ENCODE measurements at regions not wholly inside any gene's neighbourhood (a gene's known extent, or its start where the extent isn't known, plus 50 kb on each side); places are given as distances from the start of the nearest gene placed in this dataset.
A peak's percentile ranks its signal among the peaks of the same experiment; 100 is the strongest.
"Not testable (repeated sequence)": the region's sequence is repeated elsewhere in the genome, so short reads cannot be mapped to it uniquely, and the experiment has no call there.

DNA sequence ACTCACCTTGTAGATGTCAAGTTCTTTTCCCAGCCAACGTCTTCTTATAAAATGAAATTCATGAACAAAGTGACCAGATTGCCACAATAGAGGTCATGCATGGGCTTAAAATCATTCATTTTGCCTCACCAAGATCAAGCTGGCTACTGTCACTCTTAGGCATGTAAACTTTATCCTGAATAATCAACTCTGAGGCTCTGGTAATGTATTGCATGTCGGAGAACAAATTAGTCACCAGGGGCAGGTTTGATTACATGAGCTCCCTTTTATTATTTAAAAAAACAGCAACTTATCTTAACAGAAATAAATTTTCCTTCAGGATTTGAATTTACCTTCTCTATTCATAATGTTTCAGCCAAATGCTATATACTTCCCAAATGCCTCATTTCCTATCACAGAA lies 112.9 kb upstream of the SP4 start:
- no peak for DNase-seq (ENCODE audit: low read depth in 3 of 3)

DNA sequence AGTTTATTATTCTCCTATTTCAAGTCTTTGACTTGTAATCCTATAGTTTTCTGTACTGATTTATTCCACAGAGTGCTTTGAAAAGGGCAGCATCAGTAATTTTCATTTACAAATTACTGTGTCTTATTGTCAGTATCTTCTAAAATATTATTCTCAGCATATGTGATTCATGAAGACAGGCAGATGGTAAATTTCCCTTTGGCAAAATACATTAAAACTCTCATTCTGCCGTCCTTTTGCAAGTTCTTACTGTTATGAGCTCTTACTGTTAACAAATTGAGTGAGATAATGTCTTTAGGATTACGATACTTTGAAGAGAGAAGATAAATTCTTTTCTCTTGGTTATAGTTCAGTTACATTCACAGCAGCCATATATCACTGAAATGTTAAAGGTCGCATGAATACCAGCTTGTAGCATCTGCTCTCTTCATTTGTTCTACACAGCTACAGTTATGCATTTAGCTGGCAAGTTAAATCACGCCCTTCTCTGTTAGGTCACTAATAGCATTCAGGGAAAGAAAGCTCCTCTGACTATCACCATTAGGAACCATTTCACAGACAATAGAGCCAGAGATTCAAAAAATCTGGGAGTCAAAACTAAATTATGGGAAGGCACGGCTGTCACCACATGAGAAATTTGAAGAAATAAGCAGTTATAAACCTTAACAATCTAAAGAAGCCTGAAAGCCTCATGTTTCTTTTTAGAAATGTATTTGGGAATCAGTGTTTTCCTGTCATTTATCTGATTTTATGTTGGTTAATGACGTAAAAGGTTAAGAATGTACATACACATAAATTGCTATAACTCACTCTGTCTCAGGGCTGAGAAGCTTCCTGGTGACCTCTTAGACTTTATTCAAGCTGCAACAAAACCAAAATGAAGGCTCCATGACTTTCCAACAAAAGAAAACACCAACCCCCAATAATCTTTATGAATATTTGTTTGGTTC lies 109.6 kb upstream of the SP4 start:
- DNase-seq (ENCODE audit: low read depth in 3 of 3): no peak

DNA sequence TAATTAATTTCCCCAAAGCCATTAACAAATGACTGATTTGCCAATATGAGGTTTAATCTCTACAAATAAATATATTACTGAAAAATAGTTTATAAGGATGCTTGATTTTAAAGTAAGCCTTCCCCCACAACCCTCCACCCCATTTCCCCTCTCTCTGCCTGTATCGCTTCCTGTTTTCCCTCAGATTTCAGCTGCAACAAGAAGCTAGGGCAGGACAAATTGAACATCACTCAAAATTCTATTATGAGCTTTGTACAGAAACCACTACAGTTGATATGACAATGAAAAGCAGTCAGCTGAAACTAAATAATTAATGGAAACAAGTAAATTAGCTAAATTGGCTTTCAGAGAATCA lies 109.0 kb upstream of the SP4 start:
- no peak for DNase-seq (ENCODE audit: low read depth in 3 of 3)

DNA sequence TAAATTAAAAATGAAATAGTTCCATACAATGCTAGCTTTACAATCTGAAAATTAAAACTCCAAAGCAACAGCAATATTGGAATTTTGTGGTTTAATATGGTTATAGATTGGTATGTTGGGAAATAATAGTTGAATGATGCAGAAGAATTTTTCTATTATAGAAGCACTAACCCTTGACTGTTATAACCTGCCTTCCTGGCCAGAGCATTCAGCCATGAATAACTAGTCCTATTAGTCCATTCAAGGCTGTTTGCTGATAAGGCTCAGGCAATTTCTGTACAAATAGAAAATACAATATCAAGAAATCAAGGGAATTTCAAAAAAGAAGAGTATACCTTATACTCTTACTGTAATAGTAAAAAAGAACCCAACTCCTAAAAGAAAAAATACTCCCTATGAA lies 101.6 kb upstream of the SP4 start:
- no peak for DNase-seq (ENCODE audit: low read depth in 3 of 3)

DNA sequence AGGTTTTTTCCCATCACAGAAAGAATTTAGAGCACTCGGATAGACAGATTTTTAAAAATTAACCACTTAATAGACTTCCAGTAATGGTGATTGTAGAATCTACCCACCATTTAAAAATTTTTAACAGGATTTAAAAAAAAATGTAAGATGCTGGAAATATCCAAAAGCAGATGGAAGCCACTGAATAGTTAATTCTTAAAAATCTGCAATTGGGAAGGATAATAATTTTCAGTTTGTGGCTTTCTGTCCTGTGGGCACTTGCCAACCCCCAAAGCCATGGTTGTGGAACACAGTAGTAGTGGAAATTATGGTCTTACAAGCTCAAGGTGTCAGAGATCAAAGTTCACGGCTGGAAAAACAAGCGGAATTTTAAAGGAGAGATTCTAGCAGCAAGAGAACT lies 101.0 kb upstream of the SP4 start:
- DNase-seq (ENCODE audit: low read depth in 3 of 3): no peak

DNA sequence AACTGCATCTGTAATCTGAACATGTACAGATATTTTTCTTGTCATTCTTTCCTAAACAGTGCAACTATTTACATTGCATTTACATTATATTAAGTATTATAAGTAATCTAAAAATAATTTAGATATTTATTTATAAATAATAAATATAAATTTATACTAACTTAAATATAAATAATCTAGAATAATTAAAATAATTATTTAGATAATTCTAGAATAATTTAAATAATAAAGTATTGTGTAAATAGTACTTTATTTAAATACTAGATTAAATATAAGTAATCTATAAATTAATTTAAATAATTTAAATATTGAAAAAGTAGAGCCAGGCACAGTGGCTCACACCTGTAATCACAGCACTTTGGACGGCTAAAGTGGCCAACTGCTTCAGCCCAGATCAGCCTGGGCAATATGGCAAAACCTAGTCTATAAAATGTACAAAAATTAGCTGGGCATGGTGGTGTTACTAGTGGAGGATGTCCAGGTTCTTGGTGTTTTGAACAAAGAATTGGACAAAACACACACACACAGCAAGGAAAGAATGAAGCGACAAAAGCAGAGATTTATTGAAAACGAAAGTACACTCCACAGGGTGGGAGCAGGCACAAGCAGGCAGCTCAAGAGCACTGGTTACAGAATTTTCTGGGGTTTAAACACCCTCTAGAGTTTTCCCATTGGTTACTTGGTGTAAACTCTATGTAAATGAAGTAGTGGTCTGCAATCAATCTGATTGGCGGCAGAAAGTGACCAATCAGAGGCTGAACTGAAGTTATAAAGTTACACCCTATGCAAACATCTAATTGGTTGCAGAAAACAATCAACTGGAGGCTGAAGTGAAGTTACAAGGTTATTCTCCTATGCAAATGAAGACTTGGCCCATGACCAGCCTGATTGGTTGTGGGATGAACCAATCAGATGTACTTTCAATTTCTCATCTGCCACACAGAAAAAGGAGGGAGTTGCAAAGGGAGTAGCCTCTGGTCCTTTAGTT lies 100.2 kb upstream of the SP4 start:
- DNase-seq (ENCODE audit: low read depth in 3 of 3): no peak

DNA sequence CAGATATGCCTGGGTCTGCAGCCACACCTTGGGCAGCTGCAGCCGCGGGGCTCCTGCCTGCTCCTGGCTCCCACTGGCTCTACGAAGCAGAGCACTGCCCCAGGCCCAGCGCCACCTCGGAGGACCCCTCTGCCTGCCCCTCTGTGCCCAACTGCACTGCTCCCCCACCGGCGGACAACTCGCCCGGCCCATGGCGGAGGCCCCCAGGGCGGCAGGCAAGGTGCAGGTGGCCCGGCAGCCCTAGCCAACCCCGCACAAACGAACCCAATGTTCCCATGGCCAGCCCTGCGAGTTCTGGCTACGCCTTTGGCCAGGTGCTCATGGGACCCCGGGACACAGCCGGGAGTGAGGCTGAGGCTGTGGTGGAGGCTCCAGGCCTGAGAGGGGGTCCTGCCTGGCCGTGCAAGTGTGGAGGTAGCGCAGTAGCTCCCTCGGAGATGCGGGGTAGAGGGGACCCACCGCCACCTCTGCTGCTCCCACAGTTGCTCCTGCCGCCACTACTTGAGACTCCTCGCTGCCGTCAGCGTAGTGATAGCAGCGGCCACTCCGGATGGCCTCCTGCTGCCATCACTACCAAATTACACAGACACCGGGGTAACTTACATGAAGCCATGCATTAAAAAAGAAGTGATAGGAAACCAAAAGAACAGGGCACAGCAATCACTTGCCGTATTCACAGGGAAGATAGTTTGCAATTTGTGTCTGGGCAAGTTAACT lies 97.3 kb upstream of the SP4 start:
- DNase-seq (ENCODE audit: low read depth in 3 of 3): no peak

DNA sequence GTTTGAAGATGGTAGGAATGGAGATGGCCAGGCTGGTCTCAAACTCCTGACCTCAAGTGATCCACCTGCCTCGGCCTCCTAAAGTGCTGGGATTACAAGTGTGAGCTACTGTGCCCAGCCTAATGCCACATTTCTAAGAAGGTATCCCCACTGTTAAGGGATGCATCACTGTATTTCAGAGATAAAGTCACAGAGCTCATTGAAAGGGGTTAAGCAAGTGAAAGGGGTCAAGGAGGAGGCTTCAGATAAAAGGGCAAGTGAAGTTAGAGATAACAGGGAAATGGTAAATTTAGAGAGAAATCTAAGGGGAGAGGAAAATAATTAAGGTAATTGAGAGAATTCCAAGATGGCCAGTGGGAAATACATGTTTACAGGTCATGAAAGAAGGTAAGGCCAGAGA lies 93.0 kb upstream of the SP4 start:
- DNase-seq (ENCODE audit: low read depth in 3 of 3): no peak

DNA sequence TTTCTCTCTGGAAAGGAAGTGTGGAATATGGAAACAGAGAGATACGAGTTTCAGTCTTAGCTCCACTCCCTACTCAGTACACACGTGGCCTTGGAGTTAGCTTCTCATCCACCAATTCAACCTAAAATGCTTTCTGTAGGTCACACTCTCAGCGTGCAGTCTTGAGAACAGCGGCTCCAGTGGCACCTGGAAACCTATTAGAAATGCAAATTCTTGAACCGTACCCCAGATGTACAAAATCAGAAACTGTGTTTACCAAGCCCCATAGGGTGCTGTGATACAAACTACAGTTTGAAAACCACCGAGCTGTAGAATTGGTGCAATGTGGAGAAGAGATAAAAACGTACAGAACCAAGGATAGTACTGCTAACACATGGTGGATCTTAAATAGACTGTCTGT lies 91.1 kb upstream of the SP4 start:
- DNase-seq (ENCODE audit: low read depth in 3 of 3): no peak

DNA sequence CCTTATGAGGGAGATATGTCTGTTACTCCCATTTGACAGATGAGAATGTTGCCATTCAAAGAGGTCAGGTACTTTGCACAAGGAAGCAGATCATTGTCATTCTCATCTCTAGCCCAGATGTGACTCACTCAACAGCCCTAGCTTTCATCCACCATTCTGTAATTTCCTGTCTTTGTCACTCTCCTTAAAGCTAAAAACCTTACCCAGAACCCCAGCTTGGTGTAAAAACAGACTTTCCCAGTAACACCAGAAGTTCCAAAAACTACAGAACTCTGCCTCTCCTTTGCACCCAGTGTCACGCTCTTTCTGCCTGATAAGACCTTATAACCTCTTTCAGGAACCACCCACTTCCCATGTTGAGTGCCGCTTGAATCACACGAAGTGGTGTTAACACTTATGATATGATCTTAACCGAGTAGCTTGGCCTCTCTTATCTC lies 89.1 kb upstream of the SP4 start:
- DNase-seq (ENCODE audit: low read depth in 3 of 3): peak in 2 of 3 experiments; percentile 10 to 24

DNA sequence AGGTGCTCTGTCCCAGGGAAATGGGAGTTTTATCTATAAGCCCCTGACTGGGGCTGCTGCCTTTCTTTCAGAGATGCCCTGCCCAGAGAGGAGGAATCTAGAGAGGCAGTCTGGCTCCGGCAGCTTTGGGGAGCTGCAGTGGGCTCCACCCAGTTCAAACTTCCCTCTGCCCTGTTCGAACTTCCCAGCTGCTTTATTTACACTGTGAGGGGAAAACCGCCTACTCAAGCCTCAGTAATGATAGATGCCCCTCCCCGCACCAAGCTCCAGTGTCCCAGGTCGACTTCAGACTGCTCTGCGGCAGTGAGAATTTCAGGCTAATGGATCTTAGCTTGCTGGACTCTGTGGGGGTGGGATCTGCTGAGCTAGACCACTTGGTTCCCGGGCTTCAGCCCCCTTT lies 83.0 kb upstream of the SP4 start:
- not testable (repeated sequence) for DNase-seq (ENCODE audit: low read depth in 3 of 3)

DNA sequence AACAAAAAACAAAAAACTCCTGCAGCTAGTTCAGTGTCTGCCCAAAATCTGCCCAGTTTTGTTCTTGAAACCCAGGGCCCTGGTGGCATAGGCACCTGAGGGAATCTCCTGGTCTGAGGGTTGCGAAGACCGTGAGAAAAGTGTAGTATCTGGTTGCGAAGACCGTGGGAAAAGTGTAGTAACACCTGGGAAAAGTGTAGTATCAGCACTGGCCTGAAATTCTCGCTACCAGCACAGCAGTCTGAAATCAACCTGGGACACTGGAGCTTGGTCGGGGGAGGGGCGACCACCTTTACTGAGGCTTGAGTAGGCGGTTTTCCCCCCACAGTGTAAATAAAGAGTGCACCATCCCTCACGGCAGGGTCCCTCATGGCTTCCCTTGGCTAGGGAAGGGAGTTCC lies 82.5 kb upstream of the SP4 start:
- DNase-seq (ENCODE audit: low read depth in 3 of 3): no peak

DNA sequence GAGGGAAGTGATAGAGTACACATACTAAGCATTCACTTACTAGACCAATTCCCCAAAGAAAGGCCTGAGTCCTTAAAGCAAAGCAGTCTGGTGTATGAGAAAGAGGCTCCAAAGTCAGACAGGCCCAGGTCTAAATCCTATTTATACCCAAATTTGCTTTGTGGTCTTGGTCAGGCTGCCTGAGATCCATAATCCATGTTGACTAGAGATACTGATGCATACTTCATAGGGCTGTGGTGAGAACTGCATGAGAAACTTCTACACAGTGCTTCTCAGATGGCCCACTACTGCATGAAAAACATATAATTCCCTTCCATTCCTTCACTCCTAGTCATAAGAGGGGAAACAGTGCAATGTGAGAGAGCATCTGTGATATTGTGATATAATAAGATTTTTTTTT lies 81.6 kb upstream of the SP4 start:
- DNase-seq (ENCODE audit: low read depth in 3 of 3): no peak

DNA sequence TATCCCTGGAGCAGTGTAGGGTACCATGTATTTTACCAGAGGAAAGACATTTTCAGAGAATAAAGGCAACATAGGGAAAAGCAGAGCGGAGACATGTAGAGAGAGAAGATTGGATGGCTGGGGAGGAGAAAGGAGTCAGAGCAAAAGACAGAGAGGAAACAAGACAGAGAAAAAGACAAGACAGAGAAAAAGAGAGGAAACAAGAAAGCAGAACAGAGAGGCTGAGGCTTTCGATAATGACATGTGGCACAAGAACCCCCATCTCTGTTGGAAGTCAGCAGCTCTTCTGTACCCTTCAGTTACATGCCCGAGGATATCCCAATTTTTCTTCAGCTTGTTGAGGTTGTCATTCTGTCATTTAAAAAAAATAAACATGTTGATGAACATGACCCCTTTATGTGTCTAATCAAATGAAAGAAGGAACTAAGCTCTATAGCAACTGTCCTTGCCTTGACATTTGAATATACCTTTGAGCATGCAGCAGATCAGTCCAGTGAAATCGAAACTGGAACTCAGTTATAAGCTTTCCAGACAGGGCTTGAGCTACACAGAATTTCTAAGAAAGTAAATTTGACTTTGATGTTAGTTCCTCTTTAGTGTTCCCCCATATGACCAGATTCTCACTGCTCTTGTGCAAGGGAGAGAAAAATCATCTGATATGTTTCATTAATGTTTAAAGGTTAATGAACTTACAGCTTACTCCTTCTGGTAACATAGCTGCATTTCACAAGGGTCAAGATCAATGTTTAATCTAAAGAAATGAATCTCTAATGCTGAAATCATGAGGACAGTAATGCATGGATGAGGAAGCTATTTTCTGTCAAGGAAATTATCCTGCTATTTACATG lies 75.1 kb upstream of the SP4 start:
- DNase-seq (ENCODE audit: low read depth in 3 of 3): no peak

DNA sequence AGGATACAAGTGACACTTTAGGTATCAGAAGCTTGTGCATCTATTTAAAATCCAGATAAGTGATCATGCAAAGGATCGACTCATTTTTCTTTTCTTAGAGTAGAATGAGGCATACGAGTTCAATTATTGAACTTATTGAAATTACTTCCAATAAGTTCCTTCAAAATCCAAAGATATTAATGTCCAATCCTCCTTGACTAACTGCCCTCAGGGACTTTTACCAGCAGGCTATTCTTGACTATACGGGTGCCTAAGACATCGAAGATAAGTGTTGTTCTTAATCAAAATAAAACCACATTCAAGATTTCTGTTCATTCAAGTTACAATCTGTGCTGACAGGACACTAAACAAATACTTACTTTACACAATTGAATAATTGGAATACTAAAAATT lies 74.5 kb upstream of the SP4 start:
- no peak for DNase-seq (ENCODE audit: low read depth in 3 of 3)

DNA sequence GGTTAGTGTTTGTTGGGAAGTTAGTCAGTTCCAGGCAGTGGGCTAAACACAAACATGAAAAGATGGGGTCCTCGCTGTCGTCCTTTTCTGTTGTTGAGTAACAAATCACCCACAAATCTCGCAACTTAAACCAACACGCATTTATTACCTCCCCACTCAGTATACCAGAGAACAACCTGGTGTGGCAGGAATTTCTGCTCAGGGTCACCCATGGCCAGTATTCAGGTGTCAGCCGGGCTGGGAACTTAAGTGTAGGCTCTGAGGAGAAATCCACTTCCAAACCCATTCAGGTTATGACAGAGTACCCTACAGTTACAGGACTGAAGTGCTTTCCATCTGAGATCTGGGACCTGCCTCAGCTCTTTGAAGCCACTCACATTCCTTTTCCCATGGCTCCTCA lies 73.6 kb upstream of the SP4 start:
- DNase-seq (ENCODE audit: low read depth in 3 of 3): no peak

DNA sequence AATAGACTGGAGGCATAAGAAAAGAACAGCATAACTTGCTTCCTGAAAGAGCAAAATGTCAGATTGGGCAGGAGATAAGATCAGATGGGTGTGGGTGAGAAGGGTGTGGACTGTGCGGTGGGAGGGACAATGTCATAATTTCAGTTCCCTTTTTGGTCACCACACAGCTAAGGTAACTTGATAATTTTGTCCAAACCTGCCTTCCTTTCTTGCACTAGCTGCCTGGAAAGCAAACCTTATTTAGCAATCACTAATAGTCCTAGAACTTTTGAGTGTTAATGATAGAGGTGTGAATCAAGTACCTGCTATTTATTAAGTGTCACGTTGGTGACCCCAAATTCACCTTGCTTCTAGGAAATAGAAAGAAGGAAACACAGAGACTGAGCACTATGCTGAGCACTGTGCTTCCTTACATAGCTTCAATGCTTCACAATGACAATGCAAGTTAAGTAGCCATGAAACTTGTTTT lies 72.4 kb upstream of the SP4 start:
- peak in 2 of 3 experiments; percentile 12 to 34 for DNase-seq (ENCODE audit: low read depth in 3 of 3)

DNA sequence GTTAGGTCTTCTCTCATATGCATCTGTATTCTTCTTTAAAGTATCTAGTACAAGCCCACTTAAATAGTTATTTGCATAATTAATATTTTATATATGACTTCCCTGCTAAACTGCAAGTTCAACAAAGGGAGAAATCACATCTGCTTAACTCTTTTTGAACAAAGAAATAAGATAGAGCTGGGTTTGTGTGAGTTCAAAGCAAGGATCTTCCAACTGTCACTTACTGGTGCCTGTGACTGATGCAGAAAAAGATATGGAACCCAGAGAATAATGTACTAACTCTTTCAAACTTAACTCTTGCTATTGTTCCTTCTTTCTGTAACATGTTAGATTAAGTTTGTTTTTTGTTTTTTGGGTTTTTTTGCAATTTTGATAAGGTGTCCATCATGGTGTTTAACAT lies 71.3 kb upstream of the SP4 start:
- no peak for DNase-seq (ENCODE audit: low read depth in 3 of 3)

DNA sequence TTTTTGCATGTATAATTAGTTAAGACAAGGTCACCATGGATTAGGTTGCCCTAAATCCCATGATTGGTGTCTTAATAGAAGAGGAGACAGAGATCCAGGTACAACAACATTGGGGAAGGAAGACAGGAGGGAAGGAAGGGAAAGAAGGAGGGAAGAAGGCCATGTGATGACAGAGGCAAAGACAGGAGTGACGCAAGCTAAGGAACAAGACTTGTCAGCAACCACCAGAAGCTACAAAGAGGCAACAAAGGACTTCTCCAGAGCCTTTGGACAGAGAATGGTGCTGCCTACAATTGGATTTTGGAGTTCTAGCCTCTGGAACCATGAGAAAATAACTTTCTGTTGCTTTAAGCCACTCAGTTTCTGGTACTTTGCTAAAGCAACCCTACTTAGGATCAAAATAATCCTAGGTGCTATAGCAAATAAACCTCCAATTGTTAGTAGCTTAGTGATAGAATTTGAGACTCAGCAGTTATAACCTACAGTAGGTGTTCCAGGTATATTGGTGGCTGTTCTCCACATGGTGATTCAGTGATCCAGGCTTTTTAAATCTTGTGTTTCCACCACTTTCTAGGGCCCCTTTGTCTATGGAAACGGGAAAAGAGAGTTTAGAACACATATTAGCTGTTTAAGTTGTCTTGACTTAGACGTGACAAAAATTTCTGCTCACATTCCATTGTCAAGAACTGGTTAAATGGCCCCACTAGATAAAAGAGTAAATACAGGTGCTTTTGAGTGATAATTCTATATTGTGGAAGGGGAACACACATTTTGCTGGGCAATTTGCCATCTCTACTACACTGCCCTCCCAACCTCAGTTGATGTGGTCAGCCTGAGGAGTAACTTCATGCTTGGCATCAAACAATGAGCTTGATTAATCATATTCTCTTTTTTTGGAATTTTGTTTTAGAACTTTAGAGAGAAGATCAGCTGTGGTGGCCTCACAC lies 70.5 kb upstream of the SP4 start:
- no peak for DNase-seq (ENCODE audit: low read depth in 3 of 3)

DNA sequence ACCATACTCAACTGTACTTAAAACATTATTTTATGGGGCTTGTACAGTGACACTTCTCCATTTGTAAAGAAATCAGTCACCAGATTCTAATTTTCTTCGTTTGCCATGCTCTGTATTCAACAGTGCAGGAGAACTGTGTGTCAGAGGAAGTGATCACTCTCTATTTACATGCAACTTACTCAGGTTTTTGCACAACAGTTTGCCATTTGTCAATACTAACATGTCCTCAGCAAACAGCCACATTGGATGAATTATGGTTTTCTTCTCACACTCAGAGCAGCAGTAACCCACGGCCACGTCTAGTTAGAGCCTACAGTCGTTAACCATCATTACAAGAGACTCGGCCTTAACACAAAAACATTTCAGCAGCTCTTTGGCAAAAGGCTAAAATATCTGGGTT lies 69.2 kb upstream of the SP4 start:
- DNase-seq (ENCODE audit: low read depth in 3 of 3): no peak

Measured in stimulated activated CD4-positive, alpha-beta T cell treated with anti-CD3 and anti-CD28 coated beads, TNF-alpha, amount 100 ng/mL, for 4 hours (primary cell).